ENCODE measurements at regions not wholly inside any gene's neighbourhood (a gene's known extent, or its start where the extent isn't known, plus 50 kb on each side); places are given as distances from the start of the nearest gene placed in this dataset.

DNA sequence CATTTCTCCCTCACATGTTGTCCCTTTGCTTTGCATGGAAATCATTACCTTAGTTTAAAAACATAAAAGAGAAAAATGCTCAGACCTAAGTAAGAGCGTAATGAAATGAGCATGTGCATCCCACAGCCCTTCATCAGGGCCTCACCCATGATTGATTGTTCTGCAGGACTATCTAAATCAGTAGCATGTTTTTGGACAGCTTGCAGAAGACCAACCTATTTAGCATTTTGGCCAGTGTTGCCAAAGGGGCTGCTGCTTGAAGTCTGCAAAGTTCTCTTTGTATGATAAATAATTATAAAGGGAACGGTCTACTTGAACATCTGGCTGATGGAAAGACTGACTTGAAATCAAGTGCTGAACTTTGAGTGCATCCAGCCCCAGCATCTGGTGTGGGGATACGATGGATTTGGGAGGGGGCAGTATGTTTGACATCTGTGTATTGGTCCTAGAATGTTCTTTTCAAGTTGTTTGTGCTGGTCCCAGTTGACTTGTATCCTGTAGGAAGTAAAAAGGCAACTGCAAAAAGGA, 76.1 kb upstream of the LIMCH1 start:
- no peak for TF ChIP-seq MAX (IDR thresholded peaks at IDR 0.05)
- TF ChIP-seq EGR1 (IDR thresholded peaks at IDR 0.05) = no peak
- no peak for TF ChIP-seq CEBPB (IDR thresholded peaks at IDR 0.05)
